Liver (tissue), 8 donors: ENCODE measurements at regions not wholly inside any gene's neighbourhood (a gene's known extent, or its start where the extent isn't known, plus 50 kb on each side); places are given as distances from the start of the nearest gene placed in this dataset.

Source experiments
- DNase-seq: peaks from one replicate; pipeline ENCODE4 v3.0.0-alpha.2; 2017; ENCODE audit warnings: low spot score
- H3K27ac ChIP-seq, 2 donors: one replicate each; pipeline ENCODE4 v1.7.0; 2013; ENCODE audit warnings: inconsistent platforms in 2 of 2, low read length in 2 of 2, control low read depth in 1 of 2, low read depth in 1 of 2, mild to moderate bottlenecking in 1 of 2
- H3K27me3 ChIP-seq, 4 donors: one replicate each; pipeline versions ENCODE4 v1.6.1 to v1.7.0; 2013; ENCODE audit warnings: low read length in 3 of 4, inconsistent platforms in 1 of 4, mild to moderate bottlenecking in 1 of 4, moderate library complexity in 1 of 4; ENCODE audit not compliant: control insufficient read depth in 4 of 4, insufficient read depth in 4 of 4
- H3K36me3 ChIP-seq, 4 donors: one replicate each; pipeline versions ENCODE4 v1.6.1 to v1.7.0; 2013; ENCODE audit warnings: low read length in 3 of 4, mild to moderate bottlenecking in 3 of 4, low read depth in 1 of 4, moderate library complexity in 1 of 4; ENCODE audit not compliant: control insufficient read depth in 4 of 4, insufficient read depth in 3 of 4
- H3K4me1 ChIP-seq, 4 donors: one replicate each; pipeline versions ENCODE4 v1.6.1 to v1.7.0; 2013; ENCODE audit warnings: low read length in 3 of 4, mild to moderate bottlenecking in 3 of 4, moderate library complexity in 1 of 4; ENCODE audit not compliant: control insufficient read depth in 4 of 4, insufficient read depth in 4 of 4
- H3K4me3 ChIP-seq, 3 donors: one replicate each; pipeline versions ENCODE4 v1.6.1 to v1.7.0; 2013; ENCODE audit warnings: low read length in 3 of 3, control low read depth in 1 of 3, low read depth in 1 of 3, mild to moderate bottlenecking in 1 of 3
- H3K9ac ChIP-seq, 2 donors: one replicate each; pipeline ENCODE4 v1.7.0; 2013; ENCODE audit warnings: low read length in 2 of 2, mild to moderate bottlenecking in 2 of 2, moderate library complexity in 2 of 2, control low read depth in 1 of 2, low read depth in 1 of 2
- H3K9me3 ChIP-seq, 4 donors: one replicate each; pipeline versions ENCODE4 v1.6.1 to v1.7.0; 2013; ENCODE audit warnings: low read length in 3 of 4; ENCODE audit not compliant: control insufficient read depth in 4 of 4
- ATF3 ChIP-seq: IDR thresholded peaks from 2 replicates; pipeline ENCODE4 v1.6.1; 2016; ENCODE audit warnings: antibody characterized with exemption
- CTCF ChIP-seq: fragments of 150-350 bp; IDR thresholded peaks from 2 replicates; pipeline ENCODE4 v1.5.1; 2017; ENCODE audit warnings: improper control_type of control experiment, low read depth, low read length; ENCODE audit not compliant: missing input control
- EGR1 ChIP-seq, 2 donors: IDR thresholded peaks; 2 replicates each; pipeline ENCODE4 v1.6.1; 2016 to 2018; ENCODE audit warnings: antibody characterized with exemption in 2 of 2, low read depth in 2 of 2
- FOXA1 ChIP-seq: IDR thresholded peaks from 2 replicates; pipeline ENCODE4 v1.6.1; 2016; ENCODE audit warnings: antibody characterized with exemption
- FOXA2 ChIP-seq: IDR thresholded peaks from 2 replicates; pipeline ENCODE4 v1.6.1; 2016; ENCODE audit warnings: antibody characterized with exemption
- GABPA ChIP-seq, 2 donors: IDR thresholded peaks in 1 of 2; conservative IDR thresholded peaks in 1 of 2; 2 replicates each; pipeline ENCODE4 v1.6.1; 2016; ENCODE audit warnings: antibody characterized with exemption in 2 of 2, mild to moderate bottlenecking in 1 of 2, moderate library complexity in 1 of 2
- HNF4A ChIP-seq, 2 donors: conservative IDR thresholded peaks; 2 replicates each; pipeline ENCODE4 v1.6.1; 2016; ENCODE audit warnings: antibody characterized with exemption in 2 of 2, mild to moderate bottlenecking in 2 of 2
- HNF4G ChIP-seq: IDR thresholded peaks from 2 replicates; pipeline ENCODE4 v1.6.1; 2016; ENCODE audit warnings: antibody characterized with exemption
- JUND ChIP-seq, 2 donors: IDR thresholded peaks; 2 replicates each; pipeline ENCODE4 v1.6.1; 2016; ENCODE audit warnings: antibody characterized with exemption in 2 of 2
- MAX ChIP-seq: IDR thresholded peaks from 2 replicates; pipeline ENCODE4 v1.6.1; 2016; ENCODE audit warnings: antibody characterized with exemption
- NR2F2 ChIP-seq: IDR thresholded peaks from 2 replicates; pipeline ENCODE4 v1.6.1; 2016; ENCODE audit warnings: antibody characterized with exemption
- RAD21 ChIP-seq, 2 donors: IDR thresholded peaks; 2 replicates each; pipeline ENCODE4 v1.6.1; 2016; ENCODE audit warnings: antibody characterized with exemption in 2 of 2, mild to moderate bottlenecking in 2 of 2
- REST ChIP-seq: IDR thresholded peaks from 2 replicates; pipeline ENCODE4 v1.6.1; 2016; ENCODE audit warnings: antibody characterized with exemption, mild to moderate bottlenecking
- RXRA ChIP-seq, 2 donors: IDR thresholded peaks; 2 replicates each; pipeline ENCODE4 v1.6.1; 2017 to 2018; ENCODE audit warnings: antibody characterized with exemption in 2 of 2, mild to moderate bottlenecking in 1 of 2
- SP1 ChIP-seq: IDR thresholded peaks from 2 replicates; pipeline ENCODE4 v1.6.1; 2018; ENCODE audit warnings: antibody characterized with exemption, mild to moderate bottlenecking
- TAF1 ChIP-seq: conservative IDR thresholded peaks from 2 replicates; pipeline ENCODE4 v1.6.1; 2016; ENCODE audit warnings: antibody characterized with exemption, mild to moderate bottlenecking
- YY1 ChIP-seq: IDR thresholded peaks from 2 replicates; pipeline ENCODE4 v1.6.1; 2016; ENCODE audit warnings: antibody characterized with exemption, mild to moderate bottlenecking
- ZBTB33 ChIP-seq: IDR thresholded peaks from 2 replicates; pipeline ENCODE4 v1.6.1; 2016; ENCODE audit warnings: antibody characterized with exemption
- WGBS: extraction: QIAGEN DNeasy Blood & Tissue Kit; methylation state at CpG from one replicate; pipeline ENCODE4 v1.1.7; 2013; 5-methylcytosine and 5-hydroxymethylcytosine counted together
- donor health status: healthy.
- donor health status: healthy.
- donor health status: healthy.
- donor health status: healthy.
- donor health status: healthy.

- no peak overlapping the region for H3K27ac ChIP-seq
- H3K27me3 ChIP-seq: peaks cover 0 to under 1% (median 0%) of the 10 kb centered on the region in 4 donors
- no peaks in the 10 kb centered on the region for H3K4me1 ChIP-seq
- DNase-seq: no peak
- H3K9me3 ChIP-seq: peaks cover 0 to 1% (median 0%) of the 10 kb centered on the region in 4 donors
- no peak for TF ChIP-seq NR2F2
- no peak for TF ChIP-seq FOXA2
- no peak for TF ChIP-seq JUND (IDR thresholded peaks at IDR 0.05)
- no peak for TF ChIP-seq HNF4A (conservative IDR thresholded peaks at IDR 0.05)
- TF ChIP-seq FOXA1: no peak
- TF ChIP-seq HNF4G: no peak
- TF ChIP-seq SP1: no peak
- no peak for TF ChIP-seq ATF3
- no peak for TF ChIP-seq REST
- TF ChIP-seq RAD21 (IDR thresholded peaks at IDR 0.05): no peak
- no peak for TF ChIP-seq EGR1 (IDR thresholded peaks at IDR 0.05; ENCODE audit: low read depth in 2 of 2)
- no peak for TF ChIP-seq TAF1
- TF ChIP-seq MAX: no peak
- TF ChIP-seq CTCF: no peak
- no peak overlapping the region for H3K4me3 ChIP-seq
- H3K36me3 ChIP-seq: no peaks in the 10 kb centered on the region
- H3K9ac ChIP-seq: no peak overlapping the region
These were observed 2015.9 kb downstream of the LRRC4C start for GRCh38 chr11:39443424-39444022.

GRCh38 chr11:39442177-39442576, 2017.3 kb downstream of the LRRC4C start:
- Histone ChIP-seq H3K9me3 (peaks cover 0 to 1% (median 0%) of the 10 kb centered on the region in 4 donors), H3K4me3 (no peak overlapping the region), H3K27me3 (peaks cover 0 to 3% (median 0%) of the 10 kb centered on the region in 4 donors), H3K36me3 (no peaks in the 10 kb centered on the region), H3K4me1 (no peaks in the 10 kb centered on the region), H3K27ac (no peak overlapping the region), H3K9ac (no peak overlapping the region)
- no peak for TF ChIP-seq ZBTB33
- TF ChIP-seq HNF4A (conservative IDR thresholded peaks at IDR 0.05): no peak
- TF ChIP-seq RAD21 (IDR thresholded peaks at IDR 0.05): no peak
- no peak for TF ChIP-seq ATF3
- TF ChIP-seq NR2F2: no peak
- TF ChIP-seq RXRA (IDR thresholded peaks at IDR 0.05): no peak
- TF ChIP-seq YY1: no peak
- no peak for TF ChIP-seq EGR1 (IDR thresholded peaks at IDR 0.05; ENCODE audit: low read depth in 2 of 2)
- no peak for TF ChIP-seq FOXA1
- TF ChIP-seq SP1: no peak
- no peak for TF ChIP-seq FOXA2
- no peak for TF ChIP-seq HNF4G
- no peak for TF ChIP-seq TAF1
- TF ChIP-seq GABPA (IDR thresholded peaks at IDR 0.05 in 1 of 2, conservative IDR thresholded peaks at IDR 0.05 in 1 of 2): no peak
- no peak for TF ChIP-seq MAX
- TF ChIP-seq REST: no peak
- TF ChIP-seq JUND (IDR thresholded peaks at IDR 0.05): no peak
- 89% methylated on average over 20 of the region's 20 CpGs for WGBS
- no peak for DNase-seq
